ENCODE measurements at regions not wholly inside any gene's neighbourhood (a gene's known extent, or its start where the extent isn't known, plus 50 kb on each side); places are given as distances from the start of the nearest gene placed in this dataset.

- DNase-seq (ENCODE audit: low spot score in 2 of 2): peak in 1 of 2 donors; percentile 1
- intact Hi-C loops (cut with DNase I; ENCODE audit: low total_unique reads): no loop called here
- no peak for TF ChIP-seq CTCF (IDR thresholded peaks at IDR 0.05)
- TF ChIP-seq POLR2A (IDR thresholded peaks at IDR 0.05): no peak
- WGBS, 2 donors: 76 to 80% methylated on average over 5 of the region's 5 CpGs
- no peak overlapping the region for H3K4me3 ChIP-seq (ENCODE audit: low read depth, poor library complexity, severe bottlenecking)
Observed at GRCh38 chr20:23242556-23243180, 107.9 kb upstream of the NXT1 start.

GRCh38 chr20:23242104-23242503 is 108.5 kb upstream of the NXT1 start:
- 73 to 88% methylated on average over 2 of the region's 2 CpGs for WGBS, 2 donors
- no peak for DNase-seq (ENCODE audit: low spot score in 2 of 2)
- no peak overlapping the region for H3K4me3 ChIP-seq (ENCODE audit: low read depth, poor library complexity, severe bottlenecking)
- intact Hi-C loops (cut with DNase I; ENCODE audit: low total_unique reads): no loop called here
- TF ChIP-seq POLR2A (IDR thresholded peaks at IDR 0.05) (no peak), CTCF (IDR thresholded peaks at IDR 0.05) (no peak)

- intact Hi-C loops (cut with DNase I; ENCODE audit: low total_unique reads): no loop called here
- TF ChIP-seq CTCF (IDR thresholded peaks at IDR 0.05) (no peak), POLR2A (IDR thresholded peaks at IDR 0.05) (no peak)
- WGBS, 2 donors: 93 to 96% methylated on average over 3 of the region's 3 CpGs
- no peak overlapping the region for H3K4me3 ChIP-seq (ENCODE audit: low read depth, poor library complexity, severe bottlenecking)
- peak in 1 of 2 donors; percentile 43 for DNase-seq (ENCODE audit: low spot score in 2 of 2)
Observed at GRCh38 chr20:23241416-23241815, 109.2 kb upstream of the NXT1 start.

GRCh38 chr20:23240519-23240918 is 110.1 kb upstream of the NXT1 start:
- H3K4me3 ChIP-seq (ENCODE audit: low read depth, poor library complexity, severe bottlenecking): no peak overlapping the region
- TF ChIP-seq POLR2A (IDR thresholded peaks at IDR 0.05) (no peak), CTCF (IDR thresholded peaks at IDR 0.05) (no peak)
- intact Hi-C loops (cut with DNase I; ENCODE audit: low total_unique reads): no loop called here
- no peak for DNase-seq (ENCODE audit: low spot score in 2 of 2)
- 69% methylated on average over 1 of the region's 1 CpG for WGBS, 2 donors

GRCh38 chr20:23237201-23237600 is 113.4 kb upstream of the NXT1 start:
- no peak overlapping the region for H3K4me3 ChIP-seq (ENCODE audit: low read depth, poor library complexity, severe bottlenecking)
- intact Hi-C loops (cut with DNase I; ENCODE audit: low total_unique reads): no loop called here
- no peak for DNase-seq (ENCODE audit: low spot score in 2 of 2)
- TF ChIP-seq POLR2A (IDR thresholded peaks at IDR 0.05): no peak
- TF ChIP-seq CTCF (IDR thresholded peaks at IDR 0.05): no peak
